Central memory CD8-positive, alpha-beta T cell (primary cell): ENCODE measurements at regions not wholly inside any gene's neighbourhood (a gene's known extent, or its start where the extent isn't known, plus 50 kb on each side); places are given as distances from the start of the nearest gene placed in this dataset.

ENCODE experiments used
- ATAC-seq: fragments of 150-1000 bp; cut with Tn5 transposase; replicated peaks from 2 replicates; pipeline ENCODE4 v1.10.0; 2022; ENCODE audit warnings: mild to moderate bottlenecking, moderate FRiP score, moderate number of reproducible peaks; ENCODE audit not compliant: poor library complexity, severe bottlenecking; ENCODE audit errors: extremely low read depth
- DNase-seq, 2 donors: peaks; one replicate each; pipeline ENCODE4 v3.0.0; 2021; ENCODE audit warnings: low spot score in 2 of 2
- H3K27ac Mint-ChIP-seq: one replicate; pipeline ENCODE4 v1.8.0; 2022; ENCODE audit warnings: low read depth, mild to moderate bottlenecking, moderate library complexity, mixed read lengths
- H3K27me3 Mint-ChIP-seq: one replicate; pipeline ENCODE4 v1.8.0; 2022; ENCODE audit warnings: mixed read lengths
- H3K36me3 Mint-ChIP-seq: one replicate; pipeline ENCODE4 v1.8.0; 2022; ENCODE audit warnings: mild to moderate bottlenecking, moderate library complexity, mixed read lengths; ENCODE audit not compliant: insufficient read depth
- H3K4me1 Mint-ChIP-seq: one replicate; pipeline ENCODE4 v1.8.0; 2022; ENCODE audit warnings: mixed read lengths
- H3K4me3 Mint-ChIP-seq: one replicate; pipeline ENCODE4 v1.8.0; 2022; ENCODE audit warnings: mild to moderate bottlenecking, moderate library complexity, mixed read lengths
- H3K9me3 Mint-ChIP-seq: one replicate; pipeline ENCODE4 v1.8.0; 2022; ENCODE audit warnings: mixed read lengths

DNA sequence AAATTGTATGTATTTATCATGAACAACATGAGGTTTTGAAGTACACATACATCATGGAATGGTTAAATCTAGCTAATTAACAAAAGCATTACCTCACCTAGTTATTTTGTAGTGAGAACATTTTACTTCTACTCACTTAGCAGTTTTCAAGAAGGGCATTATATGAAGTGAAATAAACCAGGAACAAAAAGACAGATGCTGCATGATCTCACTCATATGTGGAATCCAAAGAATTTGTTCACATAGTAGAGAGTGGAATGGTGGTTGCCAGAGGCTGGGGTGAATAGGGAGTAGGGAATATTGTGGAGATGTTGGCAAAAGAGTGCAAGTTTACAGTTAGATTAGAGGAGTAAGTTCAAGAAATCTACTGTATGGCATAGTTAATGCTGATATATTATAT, 292.0 kb downstream of the ASXL3 start:
- Mint-ChIP-seq H3K27ac (no peak overlapping the region), H3K4me1 (no peaks in the 10 kb centered on the region), H3K36me3 (no peaks in the 10 kb centered on the region), H3K4me3 (no peak overlapping the region), H3K9me3 (peaks cover 18% of the 10 kb centered on the region), H3K27me3 (no peaks in the 10 kb centered on the region)
- DNase-seq = no peak
- ATAC-seq = no peak

DNA sequence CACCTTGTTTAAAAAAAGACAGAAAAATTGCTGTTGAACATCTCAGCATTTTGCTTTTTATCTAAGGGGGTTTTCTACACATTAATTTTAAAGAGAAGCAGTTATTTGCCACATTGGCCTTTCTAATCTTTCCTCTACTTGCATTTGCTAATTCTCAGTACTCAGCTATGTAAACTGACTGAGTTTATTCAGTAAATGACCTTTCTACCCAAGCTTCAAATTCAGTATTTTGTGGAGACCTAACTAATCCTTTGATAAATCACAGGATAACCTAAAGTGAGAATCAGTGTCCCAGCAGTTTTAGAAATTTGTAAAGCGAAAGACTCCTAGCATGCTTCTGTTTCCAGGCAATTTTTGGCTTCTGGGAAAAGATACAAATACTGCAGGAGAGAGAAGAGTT, 288.4 kb downstream of the ASXL3 start:
- Mint-ChIP-seq H3K36me3 (no peaks in the 10 kb centered on the region), H3K9me3 (peaks cover 20% of the 10 kb centered on the region), H3K4me3 (no peak overlapping the region), H3K27me3 (no peaks in the 10 kb centered on the region), H3K27ac (no peak overlapping the region), H3K4me1 (no peaks in the 10 kb centered on the region)
- ATAC-seq = no peak
- no peak for DNase-seq

- H3K9me3 Mint-ChIP-seq = peaks cover 20% of the 10 kb centered on the region
- no peak for ATAC-seq
- no peak for DNase-seq
Observed at GRCh38 chr18:33863912-33864311, 285.9 kb downstream of the ASXL3 start.

DNA sequence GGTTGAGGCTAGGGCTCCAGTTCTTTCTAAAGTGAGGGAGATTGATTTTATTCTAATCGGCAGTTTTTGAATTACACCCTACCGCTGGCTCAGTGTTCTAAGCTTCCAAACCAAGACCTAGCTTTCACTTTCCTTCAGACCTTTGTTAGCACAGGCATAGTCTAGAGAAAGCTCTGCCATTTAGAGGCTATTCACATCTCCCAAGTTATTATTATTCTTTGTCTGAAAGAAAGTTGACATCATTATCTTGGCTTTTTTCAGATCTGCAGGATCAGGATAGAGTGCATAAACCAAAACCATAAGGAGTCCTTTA, 276.8 kb downstream of the ASXL3 start:
- DNase-seq = no peak
- ATAC-seq = no peak
- Mint-ChIP-seq H3K4me1 (no peaks in the 10 kb centered on the region), H3K4me3 (no peak overlapping the region), H3K36me3 (peaks cover 2% of the 10 kb centered on the region), H3K27ac (no peak overlapping the region), H3K9me3 (no peaks in the 10 kb centered on the region), H3K27me3 (no peaks in the 10 kb centered on the region)

More at GRCh38 chr18:33863912-33864311, 285.9 kb downstream of the ASXL3 start:
- Mint-ChIP-seq H3K4me3 (no peak overlapping the region), H3K36me3 (no peaks in the 10 kb centered on the region), H3K4me1 (no peaks in the 10 kb centered on the region), H3K27ac (no peak overlapping the region), H3K27me3 (no peaks in the 10 kb centered on the region)

GRCh38 chr18:33854086-33854826, 276.2 kb downstream of the ASXL3 start:
- Mint-ChIP-seq H3K4me3 (no peak overlapping the region), H3K9me3 (no peaks in the 10 kb centered on the region), H3K36me3 (peaks cover 2% of the 10 kb centered on the region), H3K27me3 (no peaks in the 10 kb centered on the region), H3K27ac (no peak overlapping the region), H3K4me1 (no peaks in the 10 kb centered on the region)
- DNase-seq (no peak), ATAC-seq (no peak)

DNA sequence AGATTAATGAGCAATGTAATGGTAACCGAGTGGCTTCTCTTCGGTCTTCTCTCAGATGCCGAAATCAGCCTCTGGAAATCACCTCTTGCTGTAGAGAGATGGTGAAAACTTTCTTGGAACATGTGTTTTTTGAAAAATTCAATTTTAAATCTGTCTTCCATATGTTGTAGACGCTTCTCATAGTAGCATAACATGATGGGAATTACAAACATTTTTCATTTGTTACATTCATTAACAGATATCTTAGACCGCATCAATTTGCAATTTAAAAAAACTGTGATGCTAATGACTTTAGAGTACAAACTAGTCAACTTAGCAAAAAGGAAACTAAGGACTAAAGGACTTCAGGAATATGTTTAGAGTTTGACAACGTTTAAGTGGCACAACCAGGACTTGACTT, 275.2 kb downstream of the ASXL3 start:
- Mint-ChIP-seq H3K4me3 (no peak overlapping the region), H3K4me1 (no peaks in the 10 kb centered on the region), H3K36me3 (peaks cover 2% of the 10 kb centered on the region), H3K9me3 (no peaks in the 10 kb centered on the region), H3K27me3 (no peaks in the 10 kb centered on the region), H3K27ac (no peak overlapping the region)
- ATAC-seq (no peak), DNase-seq (no peak)

GRCh38 chr18:33851546-33852078, 273.6 kb downstream of the ASXL3 start:
- H3K4me3 Mint-ChIP-seq = no peak overlapping the region
- H3K4me1 Mint-ChIP-seq = no peaks in the 10 kb centered on the region
- peaks cover 5% of the 10 kb centered on the region for H3K9me3 Mint-ChIP-seq
- H3K36me3 Mint-ChIP-seq = peaks cover 2% of the 10 kb centered on the region
- DNase-seq (no peak), ATAC-seq (no peak)
- no peak overlapping the region for H3K27ac Mint-ChIP-seq
- H3K27me3 Mint-ChIP-seq = no peaks in the 10 kb centered on the region

- Mint-ChIP-seq H3K4me3 (no peak overlapping the region), H3K4me1 (no peaks in the 10 kb centered on the region), H3K27ac (no peak overlapping the region), H3K9me3 (peaks cover 16% of the 10 kb centered on the region), H3K36me3 (peaks cover 2% of the 10 kb centered on the region), H3K27me3 (no peaks in the 10 kb centered on the region)
- DNase-seq (no peak), ATAC-seq (no peak)
Observed at GRCh38 chr18:33849731-33850130, 271.7 kb downstream of the ASXL3 start.

GRCh38 chr18:33844232-33844631, 266.2 kb downstream of the ASXL3 start:
- Mint-ChIP-seq H3K9me3 (peaks cover 17% of the 10 kb centered on the region), H3K4me1 (no peaks in the 10 kb centered on the region)

GRCh38 chr18:33841221-33841967, 263.4 kb downstream of the ASXL3 start:
- DNase-seq (no peak), ATAC-seq (no peak)
- H3K4me3 Mint-ChIP-seq = no peak overlapping the region
- H3K27me3 Mint-ChIP-seq = no peaks in the 10 kb centered on the region
- H3K27ac Mint-ChIP-seq = no peak overlapping the region
- no peaks in the 10 kb centered on the region for H3K36me3 Mint-ChIP-seq
- peaks cover 22% of the 10 kb centered on the region for H3K9me3 Mint-ChIP-seq
- H3K4me1 Mint-ChIP-seq = no peaks in the 10 kb centered on the region

More at GRCh38 chr18:33844232-33844631, 266.2 kb downstream of the ASXL3 start:
- Mint-ChIP-seq H3K27ac (no peak overlapping the region), H3K27me3 (no peaks in the 10 kb centered on the region), H3K36me3 (no peaks in the 10 kb centered on the region), H3K4me3 (no peak overlapping the region)
- DNase-seq (no peak), ATAC-seq (no peak)

GRCh38 chr18:33840212-33840593, 262.2 kb downstream of the ASXL3 start:
- DNase-seq (no peak), ATAC-seq (no peak)
- Mint-ChIP-seq H3K27ac (no peak overlapping the region), H3K36me3 (no peaks in the 10 kb centered on the region), H3K27me3 (no peaks in the 10 kb centered on the region), H3K4me1 (no peaks in the 10 kb centered on the region), H3K9me3 (peaks cover 23% of the 10 kb centered on the region), H3K4me3 (no peak overlapping the region)

- DNase-seq (no peak), ATAC-seq (no peak)
- Mint-ChIP-seq H3K9me3 (peaks cover 18% of the 10 kb centered on the region), H3K27ac (no peak overlapping the region), H3K27me3 (no peaks in the 10 kb centered on the region), H3K4me1 (no peaks in the 10 kb centered on the region), H3K36me3 (no peaks in the 10 kb centered on the region), H3K4me3 (no peak overlapping the region)
Observed at GRCh38 chr18:33839452-33840211, 261.6 kb downstream of the ASXL3 start.
